ENCODE measurements at regions not wholly inside any gene's neighbourhood (a gene's known extent, or its start where the extent isn't known, plus 50 kb on each side); places are given as distances from the start of the nearest gene placed in this dataset.

DNA sequence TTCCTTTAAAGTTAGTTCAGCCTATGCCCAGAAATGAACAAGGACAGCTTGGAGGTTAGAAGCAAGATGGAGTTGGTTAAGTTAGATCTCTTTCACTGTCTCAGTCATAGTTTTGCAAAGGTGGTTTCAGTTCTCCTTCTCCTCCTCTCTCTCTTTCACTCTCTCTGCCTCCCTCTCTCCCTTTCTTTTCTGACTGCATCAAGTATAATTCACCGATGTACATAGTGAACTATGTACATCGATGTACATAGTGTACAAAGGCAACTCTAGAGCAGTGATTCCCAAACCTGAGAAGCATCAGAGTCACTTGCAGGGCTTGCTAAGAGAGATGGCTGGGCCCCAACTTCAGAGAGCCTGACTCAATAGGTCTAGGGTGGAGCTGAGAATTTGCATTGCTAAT is 1259.7 kb downstream of the TYW1 start:
- TF ChIP-seq, protein P1, sequence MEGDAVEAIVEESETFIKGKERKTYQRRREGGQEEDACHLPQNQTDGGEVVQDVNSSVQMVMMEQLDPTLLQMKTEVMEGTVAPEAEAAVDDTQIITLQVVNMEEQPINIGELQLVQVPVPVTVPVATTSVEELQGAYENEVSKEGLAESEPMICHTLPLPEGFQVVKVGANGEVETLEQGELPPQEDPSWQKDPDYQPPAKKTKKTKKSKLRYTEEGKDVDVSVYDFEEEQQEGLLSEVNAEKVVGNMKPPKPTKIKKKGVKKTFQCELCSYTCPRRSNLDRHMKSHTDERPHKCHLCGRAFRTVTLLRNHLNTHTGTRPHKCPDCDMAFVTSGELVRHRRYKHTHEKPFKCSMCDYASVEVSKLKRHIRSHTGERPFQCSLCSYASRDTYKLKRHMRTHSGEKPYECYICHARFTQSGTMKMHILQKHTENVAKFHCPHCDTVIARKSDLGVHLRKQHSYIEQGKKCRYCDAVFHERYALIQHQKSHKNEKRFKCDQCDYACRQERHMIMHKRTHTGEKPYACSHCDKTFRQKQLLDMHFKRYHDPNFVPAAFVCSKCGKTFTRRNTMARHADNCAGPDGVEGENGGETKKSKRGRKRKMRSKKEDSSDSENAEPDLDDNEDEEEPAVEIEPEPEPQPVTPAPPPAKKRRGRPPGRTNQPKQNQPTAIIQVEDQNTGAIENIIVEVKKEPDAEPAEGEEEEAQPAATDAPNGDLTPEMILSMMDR (IDR thresholded peaks at IDR 0.05; ENCODE audit: low read length) = no peak
- no peak for TF ChIP-seq EZH2phosphoT487 (IDR thresholded peaks at IDR 0.05; ENCODE audit: low read length)
- TF ChIP-seq EZH2 (optimal IDR thresholded peaks at IDR 0.05; ENCODE audit: low read depth, low read length) = no peak
